ENCODE measurements at regions not wholly inside any gene's neighbourhood (a gene's known extent, or its start where the extent isn't known, plus 50 kb on each side); places are given as distances from the start of the nearest gene placed in this dataset.

DNA sequence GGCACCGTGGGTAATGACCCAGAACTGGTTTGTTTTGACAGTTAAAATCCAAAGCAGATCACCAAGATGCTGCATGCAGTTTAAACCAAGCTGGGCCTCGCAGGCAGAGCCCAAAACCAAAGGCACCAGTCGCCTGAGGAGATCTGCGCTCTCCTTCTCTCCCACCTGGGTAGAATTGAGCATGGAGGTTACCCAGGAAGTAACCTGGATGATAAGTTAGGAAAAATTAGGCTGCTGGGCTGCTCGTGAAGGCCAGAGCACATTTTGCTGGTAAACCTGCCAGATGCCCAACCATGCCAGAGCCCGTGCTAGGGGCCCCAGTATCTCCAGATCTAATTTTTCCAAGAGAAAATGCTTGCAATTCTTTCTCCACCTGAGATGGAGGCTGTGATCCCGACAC lies 388.3 kb upstream of the MGMT start:
- peaks cover 5% of the 10 kb centered on the region; the same call in 1 of the 2 replicates for H3K9me3 ChIP-seq (ENCODE audit: control insufficient read depth, insufficient read depth, low read length)
- no peaks in the 10 kb centered on the region for H3K36me3 ChIP-seq (ENCODE audit: control insufficient read depth, low read length)
- H4K20me1 ChIP-seq (ENCODE audit: control insufficient read depth, insufficient read depth, low read depth, low read length) = no peaks in the 10 kb centered on the region
- H3F3A ChIP-seq (ENCODE audit: control insufficient read depth, insufficient read depth) = no peaks in the 10 kb centered on the region
- H3K4me3 ChIP-seq (ENCODE audit: low read length) = no peak overlapping the region
- no peaks in the 10 kb centered on the region for H3K4me1 ChIP-seq (ENCODE audit: control insufficient read depth, low read length)
- no peaks in the 10 kb centered on the region for H3K9me2 ChIP-seq (replicated peaks; ENCODE audit: control insufficient read depth, low read length)
- no peaks in the 10 kb centered on the region for H3K27me3 ChIP-seq (ENCODE audit: control insufficient read depth, low read length)
- TF ChIP-seq EZH2phosphoT487 (IDR thresholded peaks at IDR 0.05; ENCODE audit: borderline replicate concordance, low read length) = no peak
- TF ChIP-seq, protein P1, sequence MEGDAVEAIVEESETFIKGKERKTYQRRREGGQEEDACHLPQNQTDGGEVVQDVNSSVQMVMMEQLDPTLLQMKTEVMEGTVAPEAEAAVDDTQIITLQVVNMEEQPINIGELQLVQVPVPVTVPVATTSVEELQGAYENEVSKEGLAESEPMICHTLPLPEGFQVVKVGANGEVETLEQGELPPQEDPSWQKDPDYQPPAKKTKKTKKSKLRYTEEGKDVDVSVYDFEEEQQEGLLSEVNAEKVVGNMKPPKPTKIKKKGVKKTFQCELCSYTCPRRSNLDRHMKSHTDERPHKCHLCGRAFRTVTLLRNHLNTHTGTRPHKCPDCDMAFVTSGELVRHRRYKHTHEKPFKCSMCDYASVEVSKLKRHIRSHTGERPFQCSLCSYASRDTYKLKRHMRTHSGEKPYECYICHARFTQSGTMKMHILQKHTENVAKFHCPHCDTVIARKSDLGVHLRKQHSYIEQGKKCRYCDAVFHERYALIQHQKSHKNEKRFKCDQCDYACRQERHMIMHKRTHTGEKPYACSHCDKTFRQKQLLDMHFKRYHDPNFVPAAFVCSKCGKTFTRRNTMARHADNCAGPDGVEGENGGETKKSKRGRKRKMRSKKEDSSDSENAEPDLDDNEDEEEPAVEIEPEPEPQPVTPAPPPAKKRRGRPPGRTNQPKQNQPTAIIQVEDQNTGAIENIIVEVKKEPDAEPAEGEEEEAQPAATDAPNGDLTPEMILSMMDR (IDR thresholded peaks at IDR 0.05; ENCODE audit: low read depth, low read length, poor library complexity, severe bottlenecking) = no peak
- H3K27ac ChIP-seq (ENCODE audit: low read depth, low read length) = no peak overlapping the region
- no peak overlapping the region for H3K4me2 ChIP-seq (ENCODE audit: low read length)
- H3K79me2 ChIP-seq (ENCODE audit: control insufficient read depth, low read length) = no peaks in the 10 kb centered on the region

DNA sequence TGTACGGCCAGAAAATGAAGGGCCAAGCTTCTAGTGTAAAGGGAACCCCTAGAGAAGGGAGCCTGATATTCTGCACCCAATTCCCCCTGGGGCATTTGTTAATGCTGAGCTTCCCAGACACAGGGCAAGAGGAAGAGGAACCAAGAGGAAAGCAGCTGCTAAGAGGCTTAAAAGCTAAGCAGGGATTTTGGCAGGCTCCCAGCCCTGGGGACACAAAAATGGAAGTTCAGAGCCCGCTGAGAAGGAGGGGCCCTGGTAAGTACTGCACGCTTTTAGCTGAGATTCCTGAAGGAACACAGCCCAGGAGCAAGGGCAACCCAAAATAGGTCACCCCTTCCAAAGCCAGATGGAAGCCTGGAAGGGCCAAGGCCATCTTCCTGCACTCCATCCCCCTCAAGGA lies 387.3 kb upstream of the MGMT start:
- no peaks in the 10 kb centered on the region for H3K4me1 ChIP-seq (ENCODE audit: control insufficient read depth, low read length)
- H4K20me1 ChIP-seq (ENCODE audit: control insufficient read depth, insufficient read depth, low read depth, low read length) = no peaks in the 10 kb centered on the region
- H3F3A ChIP-seq (ENCODE audit: control insufficient read depth, insufficient read depth) = no peaks in the 10 kb centered on the region
- H3K79me2 ChIP-seq (ENCODE audit: control insufficient read depth, low read length) = no peaks in the 10 kb centered on the region
- H3K36me3 ChIP-seq (ENCODE audit: control insufficient read depth, low read length) = no peaks in the 10 kb centered on the region
- H3K27ac ChIP-seq (ENCODE audit: low read depth, low read length) = no peak overlapping the region
- no peaks in the 10 kb centered on the region for H3K27me3 ChIP-seq (ENCODE audit: control insufficient read depth, low read length)
- no peak overlapping the region for H3K4me2 ChIP-seq (ENCODE audit: low read length)
- H3K4me3 ChIP-seq (ENCODE audit: low read length) = no peak overlapping the region
- TF ChIP-seq, protein P1 (IDR thresholded peaks at IDR 0.05; ENCODE audit: low read depth, low read length, poor library complexity, severe bottlenecking) = no peak
- no peak for TF ChIP-seq EZH2phosphoT487 (IDR thresholded peaks at IDR 0.05; ENCODE audit: borderline replicate concordance, low read length)
- H3K9me2 ChIP-seq (replicated peaks; ENCODE audit: control insufficient read depth, low read length) = no peaks in the 10 kb centered on the region
- H3K9me3 ChIP-seq (ENCODE audit: control insufficient read depth, insufficient read depth, low read length) = peaks cover 5% of the 10 kb centered on the region; the same call in 1 of the 2 replicates

DNA sequence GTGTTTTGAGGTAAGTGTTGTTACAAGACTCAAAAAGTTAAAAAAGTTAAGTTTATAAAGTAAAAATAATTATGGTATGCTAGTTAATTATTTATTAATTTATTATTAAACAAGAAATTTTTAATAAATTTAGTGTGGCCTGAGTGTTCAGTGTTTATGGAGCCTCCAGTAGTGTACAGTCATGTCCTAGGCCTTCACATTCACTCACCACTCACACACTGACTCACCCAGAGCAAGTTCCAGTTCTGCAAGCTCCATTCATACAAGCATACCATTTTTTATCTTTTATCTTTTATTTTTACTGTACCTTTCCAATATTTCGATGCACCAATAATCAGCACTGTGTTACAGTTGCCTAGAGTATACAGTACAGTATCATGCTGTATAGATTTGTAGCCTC lies 381.2 kb upstream of the MGMT start:
- no peaks in the 10 kb centered on the region for H3F3A ChIP-seq (ENCODE audit: control insufficient read depth, insufficient read depth)
- no peaks in the 10 kb centered on the region for H3K27me3 ChIP-seq (ENCODE audit: control insufficient read depth, low read length)
- no peak overlapping the region for H3K27ac ChIP-seq (ENCODE audit: low read depth, low read length)
- no peaks in the 10 kb centered on the region for H3K9me3 ChIP-seq (ENCODE audit: control insufficient read depth, insufficient read depth, low read length)
- H3K4me3 ChIP-seq (ENCODE audit: low read length) = no peak overlapping the region
- no peak for TF ChIP-seq EZH2phosphoT487 (IDR thresholded peaks at IDR 0.05; ENCODE audit: borderline replicate concordance, low read length)
- TF ChIP-seq, protein P1 (IDR thresholded peaks at IDR 0.05; ENCODE audit: low read depth, low read length, poor library complexity, severe bottlenecking) = no peak
- H3K9me2 ChIP-seq (replicated peaks; ENCODE audit: control insufficient read depth, low read length) = no peaks in the 10 kb centered on the region
- no peak overlapping the region for H3K4me2 ChIP-seq (ENCODE audit: low read length)
- H4K20me1 ChIP-seq (ENCODE audit: control insufficient read depth, insufficient read depth, low read depth, low read length) = no peaks in the 10 kb centered on the region
- H3K79me2 ChIP-seq (ENCODE audit: control insufficient read depth, low read length) = no peaks in the 10 kb centered on the region
- H3K36me3 ChIP-seq (ENCODE audit: control insufficient read depth, low read length) = no peaks in the 10 kb centered on the region
- no peaks in the 10 kb centered on the region for H3K4me1 ChIP-seq (ENCODE audit: control insufficient read depth, low read length)

DNA sequence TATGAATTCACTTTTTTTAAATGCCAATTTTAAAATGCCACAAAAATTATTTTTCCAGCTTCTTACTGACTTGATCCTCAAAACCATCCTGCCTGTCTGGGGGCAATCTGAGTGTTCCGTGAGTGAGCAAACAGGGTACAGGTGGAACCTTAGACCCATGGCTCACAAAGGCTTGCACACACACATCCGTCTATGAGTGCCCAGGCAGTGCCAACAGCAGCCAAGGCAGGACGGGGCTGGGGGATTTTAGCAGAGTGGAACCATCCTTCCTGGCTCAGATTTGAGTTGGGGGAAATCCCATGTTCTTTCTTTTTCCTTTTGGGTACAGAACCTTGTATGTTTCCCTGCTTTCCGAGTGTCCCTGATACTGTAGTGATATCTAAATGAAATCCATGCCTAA lies 377.7 kb upstream of the MGMT start:
- H3K79me2 ChIP-seq (ENCODE audit: control insufficient read depth, low read length) = no peaks in the 10 kb centered on the region
- H3K27ac ChIP-seq (ENCODE audit: low read depth, low read length) = no peak overlapping the region
- H4K20me1 ChIP-seq (ENCODE audit: control insufficient read depth, insufficient read depth, low read depth, low read length) = no peaks in the 10 kb centered on the region
- no peaks in the 10 kb centered on the region for H3K27me3 ChIP-seq (ENCODE audit: control insufficient read depth, low read length)
- H3K4me1 ChIP-seq (ENCODE audit: control insufficient read depth, low read length) = no peaks in the 10 kb centered on the region
- TF ChIP-seq, protein P1 (IDR thresholded peaks at IDR 0.05; ENCODE audit: low read depth, low read length, poor library complexity, severe bottlenecking) = no peak
- TF ChIP-seq EZH2phosphoT487 (IDR thresholded peaks at IDR 0.05; ENCODE audit: borderline replicate concordance, low read length) = no peak
- no peaks in the 10 kb centered on the region for H3K9me2 ChIP-seq (replicated peaks; ENCODE audit: control insufficient read depth, low read length)
- no peak overlapping the region for H3K4me3 ChIP-seq (ENCODE audit: low read length)
- no peak overlapping the region for H3K4me2 ChIP-seq (ENCODE audit: low read length)
- no peaks in the 10 kb centered on the region for H3K9me3 ChIP-seq (ENCODE audit: control insufficient read depth, insufficient read depth, low read length)
- no peaks in the 10 kb centered on the region for H3F3A ChIP-seq (ENCODE audit: control insufficient read depth, insufficient read depth)
- no peaks in the 10 kb centered on the region for H3K36me3 ChIP-seq (ENCODE audit: control insufficient read depth, low read length)

Measured in DOHH2 (cell line).